ENCODE measurements at regions not wholly inside any gene's neighbourhood (a gene's known extent, or its start where the extent isn't known, plus 50 kb on each side); places are given as distances from the start of the nearest gene placed in this dataset.
A peak's percentile ranks its signal among the peaks of the same experiment; 100 is the strongest.
"Not testable (repeated sequence)": the region's sequence is repeated elsewhere in the genome, so short reads cannot be mapped to it uniquely, and the experiment has no call there.

- peak; percentile 29 for DNase-seq
Measured at GRCh38 chr4:38529189-38530115, 134.5 kb upstream of the KLF3 start.

- no peak for DNase-seq
Measured at GRCh38 chr4:38530486-38530885, 133.5 kb upstream of the KLF3 start.

GRCh38 chr4:38531141-38531727, 132.8 kb upstream of the KLF3 start:
- no peak for DNase-seq

GRCh38 chr4:38532908-38533499, 131.0 kb upstream of the KLF3 start:
- DNase-seq, result no peak

GRCh38 chr4:38534344-38535045, 129.5 kb upstream of the KLF3 start:
- DNase-seq, result no peak

GRCh38 chr4:38535071-38535470, 128.9 kb upstream of the KLF3 start:
- DNase-seq, result not testable (repeated sequence)

- no peak for DNase-seq
Measured at GRCh38 chr4:38535717-38536116, 128.3 kb upstream of the KLF3 start.

- no peak for DNase-seq
Measured at GRCh38 chr4:38536716-38537115, 127.3 kb upstream of the KLF3 start.

- no peak for DNase-seq
Measured at GRCh38 chr4:38537666-38538065, 126.3 kb upstream of the KLF3 start.

- no peak for DNase-seq
Measured at GRCh38 chr4:38538517-38538916, 125.5 kb upstream of the KLF3 start.

GRCh38 chr4:38539501-38539900, 124.5 kb upstream of the KLF3 start:
- no peak for DNase-seq

GRCh38 chr4:38547052-38547451, 116.9 kb upstream of the KLF3 start:
- DNase-seq, result no peak

GRCh38 chr4:38548256-38548655, 115.7 kb upstream of the KLF3 start:
- DNase-seq, result no peak

GRCh38 chr4:38559374-38559773, 104.6 kb upstream of the KLF3 start:
- DNase-seq, result no peak

GRCh38 chr4:38560340-38560739, 103.7 kb upstream of the KLF3 start:
- no peak for DNase-seq

- peak; percentile 35 for DNase-seq
Measured at GRCh38 chr4:38560768-38561558, 103.0 kb upstream of the KLF3 start.

- no peak for DNase-seq
Measured at GRCh38 chr4:38562751-38563198, 101.2 kb upstream of the KLF3 start.

- DNase-seq, result no peak
Measured at GRCh38 chr4:38563707-38564495, 100.1 kb upstream of the KLF3 start.

- DNase-seq, result no peak
Measured at GRCh38 chr4:38565271-38566199, 98.5 kb upstream of the KLF3 start.

GRCh38 chr4:38566806-38567398, 97.1 kb upstream of the KLF3 start:
- no peak for DNase-seq
